ENCODE measurements at regions not wholly inside any gene's neighbourhood (a gene's known extent, or its start where the extent isn't known, plus 50 kb on each side); places are given as distances from the start of the nearest gene placed in this dataset.

DNA sequence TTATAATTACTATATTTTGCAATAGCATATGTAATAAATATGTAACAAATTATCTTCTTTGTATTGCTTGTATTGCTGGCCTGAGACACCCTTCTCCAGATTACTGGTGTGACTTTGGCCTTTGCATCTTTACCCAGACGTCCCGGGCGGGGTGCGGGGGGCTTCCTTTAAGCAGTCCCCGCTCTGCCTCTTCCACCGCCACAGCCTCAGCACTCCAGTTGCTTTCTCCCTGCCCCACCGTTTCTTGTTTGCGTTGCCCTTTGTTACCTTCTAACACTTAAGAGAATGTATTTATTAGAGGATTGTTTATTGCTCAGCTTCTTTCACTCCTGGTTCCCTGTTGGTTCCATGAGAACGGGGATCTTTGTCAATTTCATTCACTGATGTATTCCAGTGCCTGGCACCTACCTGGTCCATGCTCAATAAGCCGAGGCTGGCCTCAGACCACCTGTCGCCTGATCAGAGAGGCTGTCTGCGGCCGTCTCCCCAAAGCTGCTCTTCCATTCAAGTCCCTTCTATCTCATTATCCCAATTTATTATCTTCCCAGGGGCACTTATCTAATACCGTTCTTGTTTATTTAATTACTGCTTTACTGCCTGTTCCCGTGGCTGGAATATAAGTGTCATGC, 100.5 kb upstream of the RFLNA start:
- Mint-ChIP-seq H3K4me3 (no peak overlapping the region), H3K9me3 (peaks cover 11% of the 10 kb centered on the region), H3K36me3 (ENCODE audit: low read depth) (no peaks in the 10 kb centered on the region), H3K27me3 (no peaks in the 10 kb centered on the region), H3K4me1 (ENCODE audit: low read depth) (no peaks in the 10 kb centered on the region), H3K27ac (no peak overlapping the region)

- Mint-ChIP-seq H3K4me3 (no peak overlapping the region), H3K9me3 (peaks cover 11% of the 10 kb centered on the region), H3K36me3 (ENCODE audit: low read depth) (no peaks in the 10 kb centered on the region), H3K27me3 (no peaks in the 10 kb centered on the region), H3K27ac (no peak overlapping the region), H3K4me1 (ENCODE audit: low read depth) (no peaks in the 10 kb centered on the region)
Observed at GRCh38 chr12:124194893-124195566, 99.9 kb upstream of the RFLNA start.

DNA sequence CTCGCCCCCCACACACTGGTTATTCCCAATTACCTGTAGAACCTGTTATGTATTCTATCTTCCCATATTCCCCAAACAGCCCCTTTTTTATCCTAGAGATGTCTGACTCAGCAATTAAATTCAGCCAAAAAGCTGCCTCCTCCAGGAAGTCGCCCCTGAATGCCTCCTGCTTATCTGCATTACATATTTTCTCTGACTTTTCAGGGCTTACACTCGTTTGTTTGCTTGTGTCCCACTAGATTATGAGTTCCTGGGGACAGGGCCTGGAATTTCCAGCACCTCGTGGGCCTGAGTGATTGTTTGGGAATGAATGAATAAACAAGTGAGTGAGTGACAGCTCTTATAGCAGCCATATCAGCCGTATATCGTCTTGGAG, 99.3 kb upstream of the RFLNA start:
- H3K4me3 Mint-ChIP-seq: no peak overlapping the region
- no peak overlapping the region for H3K27ac Mint-ChIP-seq
- no peaks in the 10 kb centered on the region for H3K36me3 Mint-ChIP-seq (ENCODE audit: low read depth)
- H3K27me3 Mint-ChIP-seq: no peaks in the 10 kb centered on the region
- peaks cover 11% of the 10 kb centered on the region for H3K9me3 Mint-ChIP-seq
- H3K4me1 Mint-ChIP-seq (ENCODE audit: low read depth): no peaks in the 10 kb centered on the region

DNA sequence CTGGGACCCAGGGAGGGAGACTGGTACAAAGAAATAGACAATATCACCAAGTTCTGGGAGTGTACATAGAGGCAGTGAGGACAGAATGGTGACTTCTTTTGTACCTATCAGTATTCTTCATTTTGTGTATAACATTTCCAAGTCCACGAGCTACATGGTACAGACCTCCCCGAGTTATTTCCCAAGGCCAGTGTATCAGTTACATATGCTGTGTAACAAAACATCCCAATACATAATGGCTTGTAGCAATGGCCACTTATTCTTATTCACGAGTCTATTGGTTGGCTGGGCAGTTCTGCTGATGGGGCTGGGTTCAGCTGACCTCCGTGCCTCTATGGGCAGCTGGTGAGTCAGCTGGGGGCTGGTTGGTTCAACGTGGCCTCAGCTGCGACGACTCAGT, 98.7 kb upstream of the RFLNA start:
- Mint-ChIP-seq H3K27ac (no peak overlapping the region), H3K36me3 (ENCODE audit: low read depth) (no peaks in the 10 kb centered on the region), H3K4me3 (no peak overlapping the region)

GRCh38 chr12:124201248-124201647, 93.6 kb upstream of the RFLNA start:
- no peaks in the 10 kb centered on the region for H3K36me3 Mint-ChIP-seq (ENCODE audit: low read depth)
- H3K27ac Mint-ChIP-seq: no peak overlapping the region
- H3K9me3 Mint-ChIP-seq: peaks cover 16% of the 10 kb centered on the region
- peaks cover 13% of the 10 kb centered on the region for H3K27me3 Mint-ChIP-seq
- H3K4me1 Mint-ChIP-seq (ENCODE audit: low read depth): no peaks in the 10 kb centered on the region
- H3K4me3 Mint-ChIP-seq: no peak overlapping the region

More for the DNA sequence above, 98.7 kb upstream of the RFLNA start:
- no peaks in the 10 kb centered on the region for H3K4me1 Mint-ChIP-seq (ENCODE audit: low read depth)
- peaks cover under 1% of the 10 kb centered on the region for H3K27me3 Mint-ChIP-seq
- peaks cover 11% of the 10 kb centered on the region for H3K9me3 Mint-ChIP-seq

GRCh38 chr12:124203176-124203575, 91.7 kb upstream of the RFLNA start:
- H3K4me1 Mint-ChIP-seq (ENCODE audit: low read depth): no peaks in the 10 kb centered on the region
- H3K36me3 Mint-ChIP-seq (ENCODE audit: low read depth): no peaks in the 10 kb centered on the region
- H3K9me3 Mint-ChIP-seq: peaks cover 9% of the 10 kb centered on the region
- no peak overlapping the region for H3K27ac Mint-ChIP-seq
- no peak overlapping the region for H3K4me3 Mint-ChIP-seq
- H3K27me3 Mint-ChIP-seq: peaks cover 17% of the 10 kb centered on the region

DNA sequence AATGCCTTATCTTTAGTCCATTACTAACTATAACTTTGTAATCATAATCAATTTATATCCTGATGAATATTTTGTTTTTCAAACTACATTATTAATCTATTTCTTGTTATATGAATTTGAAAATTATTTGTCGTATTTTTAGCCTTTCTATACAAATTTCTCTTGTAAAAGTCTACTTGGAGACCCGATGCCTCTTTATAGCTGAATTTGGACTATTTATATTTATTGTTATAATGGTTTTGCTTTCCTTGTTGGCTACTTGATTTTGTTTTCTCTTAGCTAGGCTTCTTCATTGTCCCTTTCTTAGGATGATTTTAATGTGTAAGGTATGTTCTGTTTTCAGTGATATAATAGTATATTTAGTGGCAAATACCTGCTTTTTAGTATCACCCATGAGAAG, 89.5 kb upstream of the RFLNA start:
- Mint-ChIP-seq H3K27me3 (peaks cover 17% of the 10 kb centered on the region), H3K4me3 (no peak overlapping the region), H3K9me3 (peaks cover 9% of the 10 kb centered on the region), H3K36me3 (ENCODE audit: low read depth) (no peaks in the 10 kb centered on the region), H3K27ac (no peak overlapping the region), H3K4me1 (ENCODE audit: low read depth) (no peaks in the 10 kb centered on the region)

DNA sequence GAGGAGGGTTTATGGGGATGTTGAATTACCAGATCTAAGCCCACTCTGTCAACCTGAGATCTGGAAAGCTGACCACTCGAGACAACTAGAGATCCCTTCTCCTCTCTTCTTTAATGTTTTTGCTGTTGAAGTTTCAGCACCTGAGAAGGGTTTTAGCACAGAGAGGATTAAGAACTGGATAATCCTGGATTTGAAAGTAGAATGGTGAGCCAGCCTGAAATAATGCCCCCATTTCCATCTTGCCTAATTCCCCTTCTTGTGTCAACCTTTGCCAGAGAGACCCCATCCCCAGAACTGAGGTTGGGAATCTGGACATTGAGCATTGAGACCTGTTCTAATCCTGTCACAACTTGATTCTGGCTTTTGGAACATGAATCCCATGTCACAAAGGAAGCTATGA, 87.8 kb upstream of the RFLNA start:
- Mint-ChIP-seq H3K27ac (no peak overlapping the region), H3K9me3 (peaks cover 8% of the 10 kb centered on the region), H3K27me3 (peaks cover 12% of the 10 kb centered on the region), H3K4me1 (ENCODE audit: low read depth) (no peaks in the 10 kb centered on the region), H3K36me3 (ENCODE audit: low read depth) (no peaks in the 10 kb centered on the region), H3K4me3 (no peak overlapping the region)

- peaks cover 12% of the 10 kb centered on the region for H3K27me3 Mint-ChIP-seq
- no peaks in the 10 kb centered on the region for H3K36me3 Mint-ChIP-seq (ENCODE audit: low read depth)
- no peak overlapping the region for H3K27ac Mint-ChIP-seq
- no peak overlapping the region for H3K4me3 Mint-ChIP-seq
- no peaks in the 10 kb centered on the region for H3K4me1 Mint-ChIP-seq (ENCODE audit: low read depth)
- H3K9me3 Mint-ChIP-seq: peaks cover 8% of the 10 kb centered on the region
Observed at GRCh38 chr12:124207617-124208016, 87.3 kb upstream of the RFLNA start.

GRCh38 chr12:124208489-124208888, 86.4 kb upstream of the RFLNA start:
- Mint-ChIP-seq H3K9me3 (peaks cover 14% of the 10 kb centered on the region), H3K4me1 (ENCODE audit: low read depth) (no peaks in the 10 kb centered on the region), H3K27me3 (peaks cover 15% of the 10 kb centered on the region), H3K27ac (no peak overlapping the region), H3K36me3 (ENCODE audit: low read depth) (no peaks in the 10 kb centered on the region), H3K4me3 (no peak overlapping the region)

GRCh38 chr12:124210991-124211577, 83.8 kb upstream of the RFLNA start:
- Mint-ChIP-seq H3K36me3 (ENCODE audit: low read depth) (no peaks in the 10 kb centered on the region), H3K4me3 (no peak overlapping the region), H3K27me3 (peaks cover 9% of the 10 kb centered on the region), H3K9me3 (peaks cover 28% of the 10 kb centered on the region), H3K4me1 (ENCODE audit: low read depth) (no peaks in the 10 kb centered on the region), H3K27ac (no peak overlapping the region)

- Mint-ChIP-seq H3K4me3 (no peak overlapping the region), H3K4me1 (ENCODE audit: low read depth) (no peaks in the 10 kb centered on the region), H3K27ac (no peak overlapping the region), H3K36me3 (ENCODE audit: low read depth) (no peaks in the 10 kb centered on the region), H3K9me3 (peaks cover 24% of the 10 kb centered on the region), H3K27me3 (peaks cover 8% of the 10 kb centered on the region)
Observed at GRCh38 chr12:124211753-124212152, 83.1 kb upstream of the RFLNA start.

DNA sequence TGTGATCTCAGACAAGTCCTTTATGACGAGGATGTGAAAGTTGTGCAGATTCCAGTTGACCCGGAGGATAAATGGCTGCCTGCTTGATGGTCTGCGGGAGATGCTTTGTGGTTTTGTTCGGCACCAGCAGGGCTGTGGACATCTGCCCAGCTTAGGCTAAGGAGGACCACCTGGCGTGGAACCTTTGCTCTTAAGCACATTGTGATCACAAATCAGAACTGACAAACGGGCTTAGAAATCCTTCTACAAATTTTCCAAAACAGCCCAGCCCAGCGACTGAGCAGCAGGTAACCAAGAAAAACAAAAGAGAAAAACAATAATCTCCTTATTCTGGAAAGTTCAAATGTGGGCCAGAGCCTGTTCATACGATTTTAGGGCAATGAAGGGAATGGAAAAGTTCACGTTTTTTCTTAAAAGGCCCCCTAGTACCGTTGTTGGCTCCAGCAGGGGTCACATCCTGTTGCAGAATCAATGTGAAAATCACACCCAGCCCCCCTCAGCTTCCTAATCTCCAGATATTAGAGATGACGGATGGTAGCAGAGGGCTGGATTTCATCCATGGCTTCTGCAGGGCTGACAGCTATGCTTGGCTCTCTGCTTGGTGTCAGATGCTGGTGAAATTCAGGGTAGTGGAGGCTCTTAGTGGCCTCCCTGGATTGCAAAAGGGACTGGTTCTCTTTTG, 81.1 kb upstream of the RFLNA start:
- Mint-ChIP-seq H3K4me3 (no peak overlapping the region), H3K27ac (no peak overlapping the region), H3K36me3 (ENCODE audit: low read depth) (no peaks in the 10 kb centered on the region), H3K9me3 (peaks cover 24% of the 10 kb centered on the region), H3K27me3 (peaks cover 13% of the 10 kb centered on the region), H3K4me1 (ENCODE audit: low read depth) (no peaks in the 10 kb centered on the region)

DNA sequence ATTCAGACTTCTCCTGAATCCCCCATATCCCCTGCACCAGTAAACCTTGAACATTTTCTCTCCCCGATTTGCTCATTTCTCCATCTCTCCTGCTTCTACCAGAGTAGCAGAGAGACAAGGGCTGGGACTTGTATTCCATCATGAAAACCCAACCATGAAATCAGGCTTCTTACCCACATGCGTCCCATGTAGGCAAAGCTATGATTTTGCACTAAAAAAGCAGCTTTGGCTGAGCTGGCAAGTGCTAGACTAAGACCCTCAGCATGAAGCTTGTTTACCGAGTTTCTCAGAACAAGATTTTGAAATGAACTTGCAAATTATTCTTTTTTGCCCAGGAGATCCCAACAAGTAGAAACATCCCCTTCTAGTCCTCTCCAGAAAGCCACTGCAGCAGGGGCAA, 80.3 kb upstream of the RFLNA start:
- Mint-ChIP-seq H3K27me3 (peaks cover 13% of the 10 kb centered on the region), H3K36me3 (ENCODE audit: low read depth) (no peaks in the 10 kb centered on the region), H3K27ac (no peak overlapping the region), H3K4me1 (ENCODE audit: low read depth) (no peaks in the 10 kb centered on the region), H3K4me3 (no peak overlapping the region), H3K9me3 (peaks cover 24% of the 10 kb centered on the region)

DNA sequence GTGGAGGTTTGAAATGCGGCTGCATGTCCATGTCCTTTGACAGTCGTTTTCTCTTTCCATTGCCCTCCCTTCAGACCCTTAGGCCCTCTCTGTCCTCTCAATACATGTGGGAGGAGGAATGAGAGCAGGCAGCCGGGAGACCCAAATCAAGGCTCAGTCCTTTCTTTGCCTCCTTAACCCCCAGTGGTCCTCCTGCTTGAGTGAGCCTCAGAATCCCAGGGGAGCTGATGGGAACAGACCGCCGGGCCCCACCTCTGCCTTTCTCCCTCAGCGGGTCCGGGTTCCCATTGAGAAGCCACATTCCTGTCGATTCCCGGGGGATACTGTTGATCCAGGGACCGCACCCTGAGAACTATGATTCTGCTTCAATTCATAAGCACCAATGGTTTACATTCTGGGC, 77.9 kb upstream of the RFLNA start:
- Mint-ChIP-seq H3K4me1 (ENCODE audit: low read depth) (no peaks in the 10 kb centered on the region), H3K36me3 (ENCODE audit: low read depth) (peaks cover 4% of the 10 kb centered on the region), H3K27me3 (peaks cover 13% of the 10 kb centered on the region), H3K9me3 (peaks cover 25% of the 10 kb centered on the region), H3K4me3 (no peak overlapping the region), H3K27ac (no peak overlapping the region)
